ENCODE measurements at regions not wholly inside any gene's neighbourhood (a gene's known extent, or its start where the extent isn't known, plus 50 kb on each side); places are given as distances from the start of the nearest gene placed in this dataset.
A peak's percentile ranks its signal among the peaks of the same experiment; 100 is the strongest.

DNA sequence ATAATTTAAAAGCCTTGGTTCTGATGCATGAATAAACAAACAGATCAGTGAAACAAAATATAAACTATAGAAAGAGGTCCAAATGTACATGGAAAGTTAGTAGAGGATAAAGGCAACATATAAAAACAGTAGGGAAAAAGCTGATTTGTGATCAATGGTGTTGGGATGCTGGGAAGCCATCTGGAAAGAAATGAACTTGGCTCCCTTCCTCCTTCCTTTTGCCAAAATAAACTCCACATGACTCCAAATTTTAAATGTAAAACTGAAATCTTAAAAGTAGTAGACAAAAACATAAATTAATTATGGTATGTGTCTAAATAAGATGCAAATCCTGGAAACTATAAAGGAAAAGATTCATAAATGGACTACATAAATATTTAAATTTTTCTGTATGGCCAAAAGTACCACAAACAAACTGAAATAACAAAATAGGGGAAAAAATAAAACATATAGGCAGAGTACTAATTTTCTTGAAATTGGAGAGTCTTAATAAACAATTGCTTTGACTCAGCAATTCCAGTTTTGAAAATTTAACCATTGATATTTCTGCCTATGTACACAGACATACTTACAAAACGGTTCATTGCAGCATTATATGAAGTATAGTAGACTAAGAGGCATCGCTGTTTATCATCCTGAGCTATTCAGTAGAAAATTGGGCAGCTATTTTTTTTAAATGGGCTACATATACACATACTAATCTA is 77.0 kb upstream of the TRIM24 start:
- H3K4me1 ChIP-seq (ENCODE audit: insufficient read depth, poor library complexity, severe bottlenecking) = no peaks in the 10 kb centered on the region
- no peak for ATAC-seq (ENCODE audit: low read depth)
- no peak for TF ChIP-seq CTCF (IDR thresholded peaks at IDR 0.05; ENCODE audit: poor library complexity, severe bottlenecking)
- no peaks in the 10 kb centered on the region for H3K27me3 ChIP-seq (ENCODE audit: insufficient read depth, poor library complexity, severe bottlenecking)
- H3K9me3 ChIP-seq (ENCODE audit: severe bottlenecking) = no peaks in the 10 kb centered on the region
- no peaks in the 10 kb centered on the region for H3K36me3 ChIP-seq (ENCODE audit: low read depth)
- H3K4me3 ChIP-seq (ENCODE audit: severe bottlenecking) = no peak overlapping the region
- H3K27ac ChIP-seq (ENCODE audit: poor library complexity, severe bottlenecking) = no peak overlapping the region
- no peak for DNase-seq (ENCODE audit: low spot score)

DNA sequence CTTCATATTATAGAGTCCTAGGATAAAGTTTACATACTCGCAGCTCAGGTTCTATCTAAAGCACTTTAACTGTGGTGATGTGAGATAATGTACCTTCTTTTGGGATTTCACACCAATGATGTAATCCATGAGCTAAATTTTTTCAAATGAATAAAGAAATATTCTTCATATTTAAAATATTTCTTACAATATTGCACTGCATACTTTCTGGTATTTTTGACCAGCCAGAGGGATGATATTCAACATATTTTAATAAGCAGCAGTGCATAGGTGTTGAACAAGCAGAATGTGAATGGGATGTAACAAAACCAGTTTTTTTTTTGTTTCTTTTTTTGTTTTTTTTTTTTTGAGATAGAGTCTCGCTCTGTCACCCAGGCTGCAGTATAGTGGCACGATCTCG is 73.2 kb upstream of the TRIM24 start:
- no peak for ATAC-seq (ENCODE audit: low read depth)
- no peaks in the 10 kb centered on the region for H3K36me3 ChIP-seq (ENCODE audit: low read depth)
- H3K27ac ChIP-seq (ENCODE audit: poor library complexity, severe bottlenecking) = no peak overlapping the region
- no peak for DNase-seq (ENCODE audit: low spot score)
- no peaks in the 10 kb centered on the region for H3K9me3 ChIP-seq (ENCODE audit: severe bottlenecking)
- H3K4me3 ChIP-seq (ENCODE audit: severe bottlenecking) = no peak overlapping the region
- no peaks in the 10 kb centered on the region for H3K4me1 ChIP-seq (ENCODE audit: insufficient read depth, poor library complexity, severe bottlenecking)
- no peaks in the 10 kb centered on the region for H3K27me3 ChIP-seq (ENCODE audit: insufficient read depth, poor library complexity, severe bottlenecking)
- no peak for TF ChIP-seq CTCF (IDR thresholded peaks at IDR 0.05; ENCODE audit: poor library complexity, severe bottlenecking)

DNA sequence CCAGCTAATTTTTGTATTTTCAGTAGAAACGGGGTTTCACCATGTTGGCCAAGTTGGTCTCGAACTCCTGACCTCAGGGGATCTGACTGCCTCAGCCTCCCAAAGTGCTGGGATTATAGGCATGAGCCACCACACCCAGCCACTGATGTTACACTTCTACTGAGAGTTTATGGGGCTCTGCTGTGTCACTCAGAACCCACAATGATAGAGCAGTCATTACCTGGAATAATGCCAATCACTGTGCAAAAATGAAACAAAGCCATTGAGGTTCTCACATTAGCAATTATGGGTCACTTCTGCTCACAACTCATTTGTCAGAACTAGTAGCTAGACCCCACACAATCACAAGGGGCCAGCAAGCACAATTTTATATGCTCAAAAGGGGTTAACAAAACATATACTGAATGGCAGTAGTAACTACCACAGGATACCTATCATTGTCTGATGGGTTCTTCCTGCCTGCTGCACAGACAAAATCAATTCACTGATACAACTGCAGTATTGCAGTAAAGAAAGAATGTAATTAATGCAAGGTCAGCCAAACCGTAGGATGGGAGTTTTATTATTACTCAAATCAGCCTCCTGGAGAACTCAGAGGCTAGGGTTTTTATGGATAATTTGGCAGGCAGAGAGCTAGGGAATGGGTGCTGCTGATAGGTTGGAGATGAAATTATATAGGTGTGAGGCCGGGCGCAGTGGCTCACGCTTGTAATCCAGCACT is 72.1 kb upstream of the TRIM24 start:
- H3K27ac ChIP-seq (ENCODE audit: poor library complexity, severe bottlenecking) = no peak overlapping the region
- H3K36me3 ChIP-seq (ENCODE audit: low read depth) = no peaks in the 10 kb centered on the region
- no peaks in the 10 kb centered on the region for H3K27me3 ChIP-seq (ENCODE audit: insufficient read depth, poor library complexity, severe bottlenecking)
- TF ChIP-seq CTCF (IDR thresholded peaks at IDR 0.05; ENCODE audit: poor library complexity, severe bottlenecking) = no peak
- H3K4me1 ChIP-seq (ENCODE audit: insufficient read depth, poor library complexity, severe bottlenecking) = no peaks in the 10 kb centered on the region
- H3K9me3 ChIP-seq (ENCODE audit: severe bottlenecking) = no peaks in the 10 kb centered on the region
- no peak overlapping the region for H3K4me3 ChIP-seq (ENCODE audit: severe bottlenecking)
- DNase-seq (ENCODE audit: low spot score) (no peak), ATAC-seq (ENCODE audit: low read depth) (no peak)

GRCh38 chr7:138388673-138389491 is 71.2 kb upstream of the TRIM24 start:
- Histone ChIP-seq H3K27ac (ENCODE audit: poor library complexity, severe bottlenecking) (no peak overlapping the region), H3K36me3 (ENCODE audit: low read depth) (no peaks in the 10 kb centered on the region)

More at GRCh38 chr7:138388673-138389491, 71.2 kb upstream of the TRIM24 start:
- ATAC-seq (ENCODE audit: low read depth) (peak; percentile 87), DNase-seq (ENCODE audit: low spot score) (no peak)
- H3K4me3 ChIP-seq (ENCODE audit: severe bottlenecking) = no peak overlapping the region
- no peaks in the 10 kb centered on the region for H3K9me3 ChIP-seq (ENCODE audit: severe bottlenecking)
- H3K27me3 ChIP-seq (ENCODE audit: insufficient read depth, poor library complexity, severe bottlenecking) = no peaks in the 10 kb centered on the region
- H3K4me1 ChIP-seq (ENCODE audit: insufficient read depth, poor library complexity, severe bottlenecking) = no peaks in the 10 kb centered on the region
- TF ChIP-seq CTCF (IDR thresholded peaks at IDR 0.05; ENCODE audit: poor library complexity, severe bottlenecking) = no peak
